K562 (cell line): ENCODE measurements at regions not wholly inside any gene's neighbourhood (a gene's known extent, or its start where the extent isn't known, plus 50 kb on each side); places are given as distances from the start of the nearest gene placed in this dataset.
"Not testable (repeated sequence)": the region's sequence is repeated elsewhere in the genome, so short reads cannot be mapped to it uniquely, and the experiment has no call there.

Experiments
- ATF2 ChIP-seq: sonication (generic); formaldehyde crosslinking; IDR thresholded peaks from 2 replicates; pipeline ENCODE4 v1.8.1; 2022; ENCODE audit warnings: missing genetic modification reagents
- BMI1 ChIP-seq: fragments of 150-350 bp; IDR thresholded peaks from 2 replicates; pipeline ENCODE4 v1.6.1; 2014; ENCODE audit warnings: low read length
- CHD2 ChIP-seq: IDR thresholded peaks from 2 replicates; pipeline ENCODE4 v1.6.1; 2011; ENCODE audit warnings: low read depth, low read length
- CTCF ChIP-seq, 3 experiments: IDR thresholded peaks in 2 of 3; conservative IDR thresholded peaks in 1 of 3; 2 replicates each; pipeline ENCODE4 v1.5.1; 2011 to 2012; ENCODE audit warnings: low read length in 3 of 3, mild to moderate bottlenecking in 3 of 3, control low read depth in 2 of 3, improper control_type of control experiment in 1 of 3, inconsistent platforms in 1 of 3, low read depth in 1 of 3, mixed read lengths in 1 of 3, moderate library complexity in 1 of 3; ENCODE audit not compliant: insufficient read depth in 2 of 3
- DIDO1 ChIP-seq: fragments of 450-650 bp; IDR thresholded peaks from 2 replicates; pipeline ENCODE4 v1.6.1; 2016; ENCODE audit warnings: low read depth, missing biosample characterization, missing genetic modification characterization
- EZH2 ChIP-seq: IDR thresholded peaks from 2 replicates; pipeline ENCODE4 v1.6.1; 2012; ENCODE audit warnings: low read depth, mild to moderate bottlenecking, inconsistent platforms, low read length, borderline replicate concordance
- HCFC1 ChIP-seq: IDR thresholded peaks from 2 replicates; pipeline ENCODE4 v1.6.1; 2012; ENCODE audit warnings: low read depth, low read length, improper control_type of control experiment
- JUN ChIP-seq, 2 experiments: sonication (generic) in 1 of 2; formaldehyde crosslinking in 1 of 2; IDR thresholded peaks; 2 replicates each; pipeline versions ENCODE4 v1.6.1 to v1.8.0; 2012 to 2022; ENCODE audit warnings: borderline replicate concordance in 2 of 2, mild to moderate bottlenecking in 2 of 2, improper control_type of control experiment in 1 of 2, low read depth in 1 of 2, low read length in 1 of 2, missing genetic modification reagents in 1 of 2
- PPARD ChIP-seq: fragments of 250-450 bp; sonication (Bioruptor Pico); IDR thresholded peaks from 2 replicates; pipeline ENCODE4 v1.8.0; 2022; ENCODE audit warnings: inconsistent platforms, mild to moderate bottlenecking, moderate library complexity
- SRF ChIP-seq, 2 experiments: fragments of 250-450, 450-650 bp in 1 of 2; sonication (Bioruptor Pico) in 1 of 2; sonication (generic) in 1 of 2; formaldehyde crosslinking; IDR thresholded peaks; 2 replicates each; pipeline versions ENCODE4 v1.5.0 to v1.5.1; 2020 to 2022; ENCODE audit warnings: mild to moderate bottlenecking in 1 of 2, missing genetic modification reagents in 1 of 2
- ZKSCAN1 ChIP-seq: fragments of 150-350 bp; IDR thresholded peaks from 2 replicates; pipeline ENCODE4 v1.6.1; 2016; ENCODE audit warnings: low read depth, low read length
- ZNF24 ChIP-seq: fragments of 450-650 bp; IDR thresholded peaks from 2 replicates; pipeline ENCODE4 v1.6.1; 2016
- TF ChIP-seq, protein P1 (sequence below), 2 experiments: fragments of 200-800 bp in 1 of 2; sonication (Bioruptor generic) in 1 of 2; sonication (generic) in 1 of 2; formaldehyde crosslinking in 1 of 2; IDR thresholded peaks in 1 of 2; conservative IDR thresholded peaks in 1 of 2; 2 replicates each; pipeline versions ENCODE4 v1.5.0 to v1.6.1; 2016 to 2020; ENCODE audit warnings: missing compliant biosample characterization in 1 of 2, missing genetic modification characterization in 1 of 2, missing genetic modification reagents in 1 of 2
- TF ChIP-seq, protein P2 (sequence below), 2 experiments: fragments of 450-650 bp; formaldehyde crosslinking in 1 of 2; IDR thresholded peaks; 2 replicates each; pipeline versions ENCODE4 v1.4.0 to v1.6.1; 2014 to 2020; ENCODE audit warnings: mild to moderate bottlenecking in 2 of 2, borderline replicate concordance in 1 of 2, low read depth in 1 of 2

GRCh38 chr15:84153655-84154140 is 81.9 kb upstream of the GOLGA6L4 start:
- TF ChIP-seq CTCF (IDR thresholded peaks at IDR 0.05 in 2 of 3, conservative IDR thresholded peaks at IDR 0.05 in 1 of 3; ENCODE audit: insufficient read depth in 2 of 3, low read depth in 1 of 3, low read length in 3 of 3); SRF (CRISPR knock-in tag; IDR thresholded peaks at IDR 0.05); ZKSCAN1; HCFC1; DIDO1 (tag); ATF2 (CRISPR knock-in tag); CHD2; JUN (IDR thresholded peaks at IDR 0.05; ENCODE audit: borderline replicate concordance, low read depth, low read length); JUN (CRISPR knock-in tag; IDR thresholded peaks at IDR 0.05; ENCODE audit: borderline replicate concordance); PPARD (CRISPR knock-in tag); ZNF24; EZH2; BMI1: not testable (repeated sequence)
- TF ChIP-seq, protein P1, sequence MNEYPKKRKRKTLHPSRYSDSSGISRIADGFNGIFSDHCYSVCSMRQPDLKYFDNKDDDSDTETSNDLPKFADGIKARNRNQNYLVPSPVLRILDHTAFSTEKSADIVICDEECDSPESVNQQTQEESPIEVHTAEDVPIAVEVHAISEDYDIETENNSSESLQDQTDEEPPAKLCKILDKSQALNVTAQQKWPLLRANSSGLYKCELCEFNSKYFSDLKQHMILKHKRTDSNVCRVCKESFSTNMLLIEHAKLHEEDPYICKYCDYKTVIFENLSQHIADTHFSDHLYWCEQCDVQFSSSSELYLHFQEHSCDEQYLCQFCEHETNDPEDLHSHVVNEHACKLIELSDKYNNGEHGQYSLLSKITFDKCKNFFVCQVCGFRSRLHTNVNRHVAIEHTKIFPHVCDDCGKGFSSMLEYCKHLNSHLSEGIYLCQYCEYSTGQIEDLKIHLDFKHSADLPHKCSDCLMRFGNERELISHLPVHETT (CRISPR knock-in tag; conservative IDR thresholded peaks at IDR 0.05 in 1 of 2, IDR thresholded peaks at IDR 0.05 in 1 of 2): not testable (repeated sequence)
- TF ChIP-seq, protein P2, sequence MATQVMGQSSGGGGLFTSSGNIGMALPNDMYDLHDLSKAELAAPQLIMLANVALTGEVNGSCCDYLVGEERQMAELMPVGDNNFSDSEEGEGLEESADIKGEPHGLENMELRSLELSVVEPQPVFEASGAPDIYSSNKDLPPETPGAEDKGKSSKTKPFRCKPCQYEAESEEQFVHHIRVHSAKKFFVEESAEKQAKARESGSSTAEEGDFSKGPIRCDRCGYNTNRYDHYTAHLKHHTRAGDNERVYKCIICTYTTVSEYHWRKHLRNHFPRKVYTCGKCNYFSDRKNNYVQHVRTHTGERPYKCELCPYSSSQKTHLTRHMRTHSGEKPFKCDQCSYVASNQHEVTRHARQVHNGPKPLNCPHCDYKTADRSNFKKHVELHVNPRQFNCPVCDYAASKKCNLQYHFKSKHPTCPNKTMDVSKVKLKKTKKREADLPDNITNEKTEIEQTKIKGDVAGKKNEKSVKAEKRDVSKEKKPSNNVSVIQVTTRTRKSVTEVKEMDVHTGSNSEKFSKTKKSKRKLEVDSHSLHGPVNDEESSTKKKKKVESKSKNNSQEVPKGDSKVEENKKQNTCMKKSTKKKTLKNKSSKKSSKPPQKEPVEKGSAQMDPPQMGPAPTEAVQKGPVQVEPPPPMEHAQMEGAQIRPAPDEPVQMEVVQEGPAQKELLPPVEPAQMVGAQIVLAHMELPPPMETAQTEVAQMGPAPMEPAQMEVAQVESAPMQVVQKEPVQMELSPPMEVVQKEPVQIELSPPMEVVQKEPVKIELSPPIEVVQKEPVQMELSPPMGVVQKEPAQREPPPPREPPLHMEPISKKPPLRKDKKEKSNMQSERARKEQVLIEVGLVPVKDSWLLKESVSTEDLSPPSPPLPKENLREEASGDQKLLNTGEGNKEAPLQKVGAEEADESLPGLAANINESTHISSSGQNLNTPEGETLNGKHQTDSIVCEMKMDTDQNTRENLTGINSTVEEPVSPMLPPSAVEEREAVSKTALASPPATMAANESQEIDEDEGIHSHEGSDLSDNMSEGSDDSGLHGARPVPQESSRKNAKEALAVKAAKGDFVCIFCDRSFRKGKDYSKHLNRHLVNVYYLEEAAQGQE (IDR thresholded peaks at IDR 0.05; ENCODE audit: borderline replicate concordance): not testable (repeated sequence)
- TF ChIP-seq, protein P2 (CRISPR knock-in tag; IDR thresholded peaks at IDR 0.05; ENCODE audit: low read depth): not testable (repeated sequence)
